HG03565 (cell line): ENCODE measurements at regions not wholly inside any gene's neighbourhood (a gene's known extent, or its start where the extent isn't known, plus 50 kb on each side); places are given as distances from the start of the nearest gene placed in this dataset.
"Not testable (repeated sequence)": the region's sequence is repeated elsewhere in the genome, so short reads cannot be mapped to it uniquely, and the experiment has no call there.

ENCODE experiments used
- ATAC-seq: cut with Tn5 transposase; IDR thresholded peaks from one replicate; pipeline ENCODE4 v1.9.1; 2021; ENCODE audit warnings: mild to moderate bottlenecking, moderate library complexity; ENCODE audit not compliant: unreplicated experiment

GRCh38 chr2:155600296-155600695, 732.2 kb downstream of the NR4A2 start:
- no peak for ATAC-seq

GRCh38 chr2:155599834-155600233, 732.7 kb downstream of the NR4A2 start:
- no peak for ATAC-seq

GRCh38 chr2:155583674-155584195, 748.8 kb downstream of the NR4A2 start:
- no peak for ATAC-seq

GRCh38 chr2:155574941-155575340, 757.6 kb downstream of the NR4A2 start:
- no peak for ATAC-seq

- no peak for ATAC-seq
Measured at GRCh38 chr2:155547571-155547970, 785.0 kb downstream of the NR4A2 start.

- no peak for ATAC-seq
Measured at GRCh38 chr2:155546721-155547555, 785.6 kb downstream of the NR4A2 start.

GRCh38 chr2:155539028-155539427, 793.5 kb downstream of the NR4A2 start:
- ATAC-seq = not testable (repeated sequence)

GRCh38 chr2:155528034-155528433, 804.5 kb downstream of the NR4A2 start:
- no peak for ATAC-seq

GRCh38 chr2:155525199-155525598, 807.3 kb downstream of the NR4A2 start:
- ATAC-seq = no peak

GRCh38 chr2:155519529-155520130, 812.9 kb downstream of the NR4A2 start:
- no peak for ATAC-seq

GRCh38 chr2:155518094-155518493, 814.4 kb downstream of the NR4A2 start:
- ATAC-seq = no peak

- no peak for ATAC-seq
Measured at GRCh38 chr2:155517362-155517761, 815.2 kb downstream of the NR4A2 start.

- ATAC-seq = no peak
Measured at GRCh38 chr2:155513248-155513647, 814.8 kb downstream of the KCNJ3 start.

GRCh38 chr2:155502766-155503165, 804.3 kb downstream of the KCNJ3 start:
- no peak for ATAC-seq

- ATAC-seq = no peak
Measured at GRCh38 chr2:155498106-155498505, 799.6 kb downstream of the KCNJ3 start.

- ATAC-seq = no peak
Measured at GRCh38 chr2:155494744-155495143, 796.2 kb downstream of the KCNJ3 start.

- no peak for ATAC-seq
Measured at GRCh38 chr2:155485141-155485842, 786.8 kb downstream of the KCNJ3 start.

- ATAC-seq = no peak
Measured at GRCh38 chr2:155481141-155481540, 782.6 kb downstream of the KCNJ3 start.

- not testable (repeated sequence) for ATAC-seq
Measured at GRCh38 chr2:155472018-155472417, 773.5 kb downstream of the KCNJ3 start.

GRCh38 chr2:155456222-155456621, 757.7 kb downstream of the KCNJ3 start:
- no peak for ATAC-seq

- ATAC-seq = no peak
Measured at GRCh38 chr2:155442755-155443372, 744.4 kb downstream of the KCNJ3 start.
